DMS114 treated with DMSO at 0.1 percent for 48 hours (cell line): ENCODE measurements at regions not wholly inside any gene's neighbourhood (a gene's known extent, or its start where the extent isn't known, plus 50 kb on each side); places are given as distances from the start of the nearest gene placed in this dataset.
"Not testable (repeated sequence)": the region's sequence is repeated elsewhere in the genome, so short reads cannot be mapped to it uniquely, and the experiment has no call there.

Source experiments
- DNase-seq: peaks from one replicate; lab custom pipeline; 2025; ENCODE audit not compliant: unreplicated experiment; lab: John Stamatoyannopoulos, UW

DNA sequence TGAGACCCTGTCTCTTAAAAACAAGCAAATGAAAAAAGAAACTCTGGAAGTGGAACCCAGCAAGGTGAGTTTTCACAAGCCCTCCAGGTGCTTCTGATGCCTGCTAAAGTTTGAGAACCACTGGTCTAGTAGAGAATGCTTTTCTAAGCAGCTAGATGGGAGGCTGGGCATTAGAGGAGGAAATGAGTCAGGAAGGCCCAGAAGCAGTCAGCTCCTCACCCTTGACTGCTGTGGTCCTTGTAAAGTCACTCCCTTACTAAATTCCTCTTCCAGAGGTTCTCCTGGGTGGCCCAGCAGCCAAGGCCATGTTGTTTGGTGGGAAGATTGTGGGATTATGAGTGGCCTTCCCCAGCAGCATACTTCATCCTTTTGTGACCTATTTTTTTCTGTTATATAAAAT lies 52.0 kb upstream of the FYN start:
- DNase-seq, result no peak

- no peak for DNase-seq
These were observed 53.6 kb upstream of the FYN start for GRCh38 chr6:111926731-111927302.

DNA sequence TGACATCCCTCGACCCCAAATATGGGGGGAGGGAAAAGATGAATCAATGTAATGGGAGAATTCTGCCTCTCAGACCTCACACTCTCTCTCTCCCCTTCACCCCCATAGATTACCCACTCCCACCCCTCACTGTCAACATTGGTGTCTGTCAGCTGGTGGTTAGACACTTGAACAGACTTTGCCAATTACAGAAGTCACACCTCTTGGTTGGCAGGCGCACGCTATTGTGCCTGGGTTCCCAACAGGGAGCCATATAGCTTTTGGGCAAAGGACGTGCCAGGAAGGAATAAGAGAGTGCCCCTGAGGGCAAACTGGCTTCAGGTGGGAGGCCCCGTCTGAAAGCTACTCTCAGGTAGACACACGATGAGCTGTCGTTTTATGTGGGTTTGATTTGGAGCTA lies 54.1 kb upstream of the FYN start:
- no peak for DNase-seq

GRCh38 chr6:111928139-111928538 lies 54.9 kb upstream of the FYN start:
- DNase-seq, result no peak

DNA sequence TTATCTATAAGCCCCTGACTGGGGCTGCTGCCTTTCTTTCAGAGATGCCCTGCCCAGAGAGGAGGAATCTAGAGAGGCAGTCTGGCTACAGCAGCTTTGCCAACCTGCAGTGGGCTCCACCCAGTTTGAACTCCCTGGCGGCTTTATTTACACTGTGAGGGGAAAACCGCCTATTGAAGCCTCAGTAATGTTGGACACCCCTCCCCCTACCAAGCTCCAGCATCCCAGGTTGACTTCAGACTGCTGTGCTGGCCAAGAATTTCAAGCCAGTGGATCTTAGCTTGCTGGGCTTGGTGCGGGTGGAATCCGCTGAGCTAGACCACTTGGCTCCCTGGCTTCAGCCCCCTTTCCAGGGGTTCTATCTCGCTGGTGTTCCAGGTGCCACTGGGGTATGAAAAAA lies 61.4 kb upstream of the FYN start:
- DNase-seq, result not testable (repeated sequence)

- no peak for DNase-seq
These were observed 63.5 kb upstream of the FYN start for GRCh38 chr6:111936718-111937117.

- no peak for DNase-seq
These were observed 65.5 kb upstream of the FYN start for GRCh38 chr6:111938710-111939109.

GRCh38 chr6:111939902-111940301 lies 66.7 kb upstream of the FYN start:
- DNase-seq, result no peak

DNA sequence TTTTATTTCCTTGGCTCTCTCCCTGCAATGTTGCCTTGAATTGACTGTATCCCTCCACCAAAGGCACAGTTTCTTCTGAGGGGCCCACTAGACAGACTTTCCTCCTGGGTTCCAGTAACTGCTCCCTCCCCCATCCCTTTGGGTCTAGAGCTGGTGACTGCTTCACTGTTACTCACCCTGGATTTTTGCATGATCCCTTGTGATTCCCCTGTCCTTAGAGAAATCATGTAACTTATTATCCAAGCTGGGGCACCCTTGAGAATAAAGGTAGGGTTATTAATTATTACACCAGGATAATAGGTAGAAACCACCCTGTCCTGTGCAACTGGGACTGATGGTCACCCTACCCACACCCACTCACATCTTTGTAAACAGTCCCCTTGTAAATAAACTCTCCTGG lies 67.5 kb upstream of the FYN start:
- no peak for DNase-seq

- DNase-seq, result no peak
These were observed 68.6 kb upstream of the FYN start for GRCh38 chr6:111941686-111942330.

GRCh38 chr6:111942561-111942960 lies 69.3 kb upstream of the FYN start:
- DNase-seq, result no peak

DNA sequence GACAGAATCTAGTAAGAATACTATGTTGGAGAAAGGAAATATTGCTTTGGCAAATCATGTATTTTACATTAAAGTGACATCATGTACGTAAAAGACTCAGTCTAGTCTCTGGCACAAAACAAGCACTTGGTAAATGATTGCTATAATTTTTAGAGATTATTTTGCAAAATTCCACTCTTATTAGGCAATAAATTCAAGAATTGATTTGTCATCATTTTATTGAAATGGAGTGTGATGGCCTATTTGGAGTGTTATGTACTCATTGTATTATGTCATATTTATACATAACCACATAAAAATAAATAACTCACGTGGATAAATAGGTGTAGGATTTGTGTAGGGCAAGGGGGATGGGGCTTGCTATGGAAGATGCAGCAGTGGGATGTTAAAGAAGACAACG lies 70.0 kb upstream of the FYN start:
- no peak for DNase-seq

- DNase-seq, result no peak
These were observed 70.5 kb upstream of the FYN start for GRCh38 chr6:111943726-111944125.

GRCh38 chr6:111944541-111944940 lies 71.3 kb upstream of the FYN start:
- DNase-seq, result no peak

DNA sequence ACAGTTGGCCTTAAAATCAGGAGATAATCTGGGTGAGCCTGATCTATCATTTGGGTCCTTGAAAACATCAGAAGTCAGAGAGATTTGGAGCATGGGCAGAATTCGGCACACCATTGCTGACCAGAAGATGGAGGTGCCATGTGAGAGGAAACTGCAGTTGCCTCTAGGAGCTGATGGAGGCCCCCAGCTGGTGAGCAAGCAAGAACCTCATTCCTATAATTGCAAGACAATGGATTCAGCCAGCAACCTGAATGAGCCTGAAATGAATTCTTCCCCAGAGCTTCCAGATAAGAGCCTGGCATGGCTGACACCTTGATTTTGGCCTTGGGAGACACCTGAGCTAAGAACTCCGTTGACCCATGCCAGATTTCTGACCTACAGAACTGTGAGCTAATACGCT lies 76.3 kb upstream of the FYN start:
- no peak for DNase-seq

DNA sequence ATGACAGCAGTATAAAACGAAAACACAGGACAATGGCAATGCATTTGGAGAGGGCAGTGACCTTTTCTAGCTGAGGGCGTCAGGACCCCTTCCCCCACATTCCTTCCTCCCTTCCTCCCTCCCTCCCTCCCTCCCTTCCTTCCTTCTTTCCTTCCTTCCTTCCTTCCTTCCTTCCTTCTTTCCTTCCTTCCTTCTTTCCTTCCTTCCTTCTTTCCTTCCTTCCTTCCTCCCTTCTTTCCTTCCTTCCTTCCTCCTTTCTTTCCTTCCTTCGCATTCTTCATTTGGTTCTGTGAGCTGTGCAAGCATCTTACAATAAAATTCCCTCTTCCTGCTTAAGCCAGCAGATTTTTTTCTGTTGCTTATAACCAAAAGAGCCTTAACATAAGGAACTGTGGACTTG lies 76.7 kb upstream of the FYN start:
- not testable (repeated sequence) for DNase-seq

- DNase-seq, result no peak
These were observed 77.6 kb upstream of the FYN start for GRCh38 chr6:111950661-111951496.

DNA sequence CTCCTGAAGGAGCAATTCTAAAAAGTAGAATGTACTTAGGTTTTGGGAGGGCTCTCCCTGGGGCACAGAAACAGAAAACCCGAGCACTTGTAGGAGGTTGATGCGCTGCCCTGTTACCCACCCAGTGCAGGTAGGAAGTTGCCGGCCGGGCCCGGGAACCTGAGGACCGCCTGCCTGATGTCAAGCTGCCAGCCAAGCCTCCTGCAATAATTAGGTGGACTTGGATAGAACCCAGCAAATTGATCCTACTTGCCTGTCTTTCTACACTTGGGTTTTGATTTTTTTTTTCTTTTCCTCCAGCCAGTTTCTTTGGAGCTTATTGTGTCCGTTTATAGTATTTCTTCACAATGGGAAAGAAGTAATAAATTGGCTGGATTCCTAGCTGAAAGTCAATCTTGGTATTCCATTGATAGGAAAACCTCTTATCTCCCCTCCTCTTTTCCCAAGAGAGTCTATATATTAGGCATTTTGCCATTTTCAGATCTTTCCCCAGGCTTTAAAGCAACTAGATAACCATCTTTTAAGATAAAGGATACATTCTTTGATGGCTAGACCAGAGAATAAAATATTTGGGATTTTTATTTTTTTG lies 78.3 kb upstream of the FYN start:
- DNase-seq, result no peak

DNA sequence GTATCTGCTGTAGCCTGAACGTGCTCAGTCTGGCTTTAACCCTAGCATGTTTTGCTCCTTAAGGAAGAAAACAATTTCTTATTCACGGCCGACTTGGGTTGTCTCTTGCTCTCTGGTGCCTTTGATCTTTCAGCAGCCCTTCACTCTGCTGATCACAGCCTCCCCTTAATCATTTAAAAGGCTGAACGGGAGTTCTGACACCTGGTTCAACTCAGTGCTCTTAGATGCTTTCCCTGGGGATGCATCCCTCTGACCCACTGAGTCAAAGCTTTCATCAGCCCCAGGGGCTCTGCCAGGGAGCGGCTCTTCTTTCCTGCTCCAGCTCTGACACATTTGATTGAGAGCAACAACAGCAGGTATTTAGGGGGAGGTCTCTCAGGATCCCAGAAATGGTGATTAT lies 79.0 kb upstream of the FYN start:
- DNase-seq, result no peak

DNA sequence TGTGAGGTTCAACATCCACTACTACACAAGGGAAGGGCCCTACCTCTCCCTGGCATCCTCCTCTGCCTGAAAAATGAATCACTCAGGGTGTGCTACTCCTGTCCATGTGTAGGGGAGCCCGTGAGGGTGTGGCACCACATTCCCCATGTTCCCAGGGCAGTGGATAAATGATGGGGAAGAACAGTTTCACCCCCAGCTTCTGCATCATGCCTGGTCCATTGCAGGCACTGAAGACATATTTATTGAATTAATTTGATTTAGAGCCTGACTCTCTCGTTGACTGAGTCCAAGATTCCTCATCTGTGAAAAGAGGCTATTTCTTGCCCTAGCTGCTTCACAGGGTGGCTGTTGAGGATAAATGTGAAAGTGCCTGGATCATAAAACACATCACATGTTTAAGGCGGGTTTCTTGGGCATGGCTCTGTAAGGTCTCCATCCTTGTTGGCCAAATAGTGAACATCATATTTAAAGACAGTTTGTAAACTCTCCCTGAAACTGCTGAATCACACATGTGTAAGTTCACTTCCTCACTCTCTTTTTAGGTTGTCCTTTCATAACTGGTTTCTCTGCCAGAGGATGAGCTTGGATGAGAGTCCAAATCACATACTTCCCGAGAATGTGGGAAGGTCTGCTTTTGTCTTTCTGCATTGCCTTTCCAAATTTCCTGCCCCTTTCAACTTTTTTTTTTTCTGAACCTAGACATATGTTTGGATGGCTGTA lies 79.7 kb upstream of the FYN start:
- DNase-seq, result no peak

DNA sequence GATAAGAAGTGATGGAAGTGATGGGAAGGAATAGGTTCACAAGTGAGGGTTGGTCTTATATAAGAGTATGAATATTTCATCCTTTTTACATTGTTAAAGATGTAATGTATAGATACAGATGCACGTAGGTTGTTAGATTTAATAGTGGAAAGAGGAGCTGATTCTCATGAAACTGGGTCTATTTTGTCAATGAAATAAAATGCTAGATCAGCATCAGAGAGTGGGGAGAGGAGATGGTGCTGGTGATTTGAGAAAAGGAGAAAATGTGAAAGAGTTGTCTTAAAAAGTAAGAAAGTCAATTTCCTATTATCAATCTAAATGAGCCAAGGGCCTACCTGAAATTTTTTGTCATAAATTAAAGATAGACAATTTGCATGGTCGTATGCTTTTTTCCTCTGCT lies 82.8 kb upstream of the FYN start:
- no peak for DNase-seq
